ENCODE measurements at regions not wholly inside any gene's neighbourhood (a gene's known extent, or its start where the extent isn't known, plus 50 kb on each side); places are given as distances from the start of the nearest gene placed in this dataset.

- TF ChIP-seq POLR2A (IDR thresholded peaks at IDR 0.05), result no peak
- TF ChIP-seq, protein P1, sequence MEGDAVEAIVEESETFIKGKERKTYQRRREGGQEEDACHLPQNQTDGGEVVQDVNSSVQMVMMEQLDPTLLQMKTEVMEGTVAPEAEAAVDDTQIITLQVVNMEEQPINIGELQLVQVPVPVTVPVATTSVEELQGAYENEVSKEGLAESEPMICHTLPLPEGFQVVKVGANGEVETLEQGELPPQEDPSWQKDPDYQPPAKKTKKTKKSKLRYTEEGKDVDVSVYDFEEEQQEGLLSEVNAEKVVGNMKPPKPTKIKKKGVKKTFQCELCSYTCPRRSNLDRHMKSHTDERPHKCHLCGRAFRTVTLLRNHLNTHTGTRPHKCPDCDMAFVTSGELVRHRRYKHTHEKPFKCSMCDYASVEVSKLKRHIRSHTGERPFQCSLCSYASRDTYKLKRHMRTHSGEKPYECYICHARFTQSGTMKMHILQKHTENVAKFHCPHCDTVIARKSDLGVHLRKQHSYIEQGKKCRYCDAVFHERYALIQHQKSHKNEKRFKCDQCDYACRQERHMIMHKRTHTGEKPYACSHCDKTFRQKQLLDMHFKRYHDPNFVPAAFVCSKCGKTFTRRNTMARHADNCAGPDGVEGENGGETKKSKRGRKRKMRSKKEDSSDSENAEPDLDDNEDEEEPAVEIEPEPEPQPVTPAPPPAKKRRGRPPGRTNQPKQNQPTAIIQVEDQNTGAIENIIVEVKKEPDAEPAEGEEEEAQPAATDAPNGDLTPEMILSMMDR (IDR thresholded peaks at IDR 0.05 in 4 of 5, conservative IDR thresholded peaks at IDR 0.05 in 1 of 5), result no peak
Observed at GRCh38 chr19:28646629-28647028, 566.3 kb downstream of the UQCRFS1 start.

Data from gastrocnemius medialis (tissue), 4 donors.